Ishikawa (cell line): ENCODE measurements at regions not wholly inside any gene's neighbourhood (a gene's known extent, or its start where the extent isn't known, plus 50 kb on each side); places are given as distances from the start of the nearest gene placed in this dataset.

Source experiments
- MAX ChIP-seq: IDR thresholded peaks from 2 replicates; pipeline ENCODE4 v1.6.1; 2012
- RAD21 ChIP-seq: IDR thresholded peaks from 2 replicates; pipeline ENCODE4 v1.6.1; 2012; ENCODE audit warnings: low read depth
- TAF1 ChIP-seq: IDR thresholded peaks from 2 replicates; pipeline ENCODE4 v1.6.1; 2012; ENCODE audit warnings: low read depth, mild to moderate bottlenecking
- TEAD4 ChIP-seq: IDR thresholded peaks from 2 replicates; pipeline ENCODE4 v1.6.1; 2012
- ZBTB7A ChIP-seq: IDR thresholded peaks from 2 replicates; pipeline ENCODE4 v1.6.1; 2012; ENCODE audit warnings: low read depth

GRCh38 chr7:25611196-25611595 lies 382.9 kb upstream of the NPVF start:
- TF ChIP-seq TAF1 (no peak), ZBTB7A (no peak), MAX (no peak), RAD21 (no peak), TEAD4 (no peak)
